ENCODE measurements at regions not wholly inside any gene's neighbourhood (a gene's known extent, or its start where the extent isn't known, plus 50 kb on each side); places are given as distances from the start of the nearest gene placed in this dataset.

GRCh38 chr13:33340631-33341030 lies 55.1 kb upstream of the STARD13 start:
- no peak overlapping the region for H3K27ac ChIP-seq (ENCODE audit: low read depth, low read length)
- no peaks in the 10 kb centered on the region for H3K36me3 ChIP-seq (ENCODE audit: insufficient read depth, low read length)
- no peaks in the 10 kb centered on the region for H3K9me3 ChIP-seq (ENCODE audit: low read depth, low read length)
- no peaks in the 10 kb centered on the region for H3K4me1 ChIP-seq (ENCODE audit: insufficient read depth, low read length)
- DNase-seq (ENCODE audit: insufficient read length, low spot score, missing footprints): peak; percentile 29
- H2AFZ ChIP-seq (ENCODE audit: low read length): no peak overlapping the region
- peaks cover 12% of the 10 kb centered on the region for H3K79me2 ChIP-seq (ENCODE audit: insufficient read depth, low read length)
- no peaks in the 10 kb centered on the region for H4K20me1 ChIP-seq (ENCODE audit: insufficient read depth, low read length)
- TF ChIP-seq, protein P1, sequence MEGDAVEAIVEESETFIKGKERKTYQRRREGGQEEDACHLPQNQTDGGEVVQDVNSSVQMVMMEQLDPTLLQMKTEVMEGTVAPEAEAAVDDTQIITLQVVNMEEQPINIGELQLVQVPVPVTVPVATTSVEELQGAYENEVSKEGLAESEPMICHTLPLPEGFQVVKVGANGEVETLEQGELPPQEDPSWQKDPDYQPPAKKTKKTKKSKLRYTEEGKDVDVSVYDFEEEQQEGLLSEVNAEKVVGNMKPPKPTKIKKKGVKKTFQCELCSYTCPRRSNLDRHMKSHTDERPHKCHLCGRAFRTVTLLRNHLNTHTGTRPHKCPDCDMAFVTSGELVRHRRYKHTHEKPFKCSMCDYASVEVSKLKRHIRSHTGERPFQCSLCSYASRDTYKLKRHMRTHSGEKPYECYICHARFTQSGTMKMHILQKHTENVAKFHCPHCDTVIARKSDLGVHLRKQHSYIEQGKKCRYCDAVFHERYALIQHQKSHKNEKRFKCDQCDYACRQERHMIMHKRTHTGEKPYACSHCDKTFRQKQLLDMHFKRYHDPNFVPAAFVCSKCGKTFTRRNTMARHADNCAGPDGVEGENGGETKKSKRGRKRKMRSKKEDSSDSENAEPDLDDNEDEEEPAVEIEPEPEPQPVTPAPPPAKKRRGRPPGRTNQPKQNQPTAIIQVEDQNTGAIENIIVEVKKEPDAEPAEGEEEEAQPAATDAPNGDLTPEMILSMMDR (IDR thresholded peaks at IDR 0.05; ENCODE audit: extremely low read depth, low read depth, low read length): no peak
- no peaks in the 10 kb centered on the region for H3K27me3 ChIP-seq (ENCODE audit: insufficient read depth, low read length)
- no peak overlapping the region for H3K4me3 ChIP-seq (ENCODE audit: insufficient read depth, low read length)
- H3K4me2 ChIP-seq (ENCODE audit: insufficient read depth, low read length): no peak overlapping the region

GRCh38 chr13:33341861-33342452 lies 56.4 kb upstream of the STARD13 start:
- Histone ChIP-seq H2AFZ (ENCODE audit: low read length) (no peak overlapping the region), H4K20me1 (ENCODE audit: insufficient read depth, low read length) (no peaks in the 10 kb centered on the region), H3K36me3 (ENCODE audit: insufficient read depth, low read length) (no peaks in the 10 kb centered on the region), H3K27ac (ENCODE audit: low read depth, low read length) (no peak overlapping the region), H3K4me1 (ENCODE audit: insufficient read depth, low read length) (no peaks in the 10 kb centered on the region), H3K4me3 (ENCODE audit: insufficient read depth, low read length) (no peak overlapping the region), H3K27me3 (ENCODE audit: insufficient read depth, low read length) (no peaks in the 10 kb centered on the region), H3K4me2 (ENCODE audit: insufficient read depth, low read length) (no peak overlapping the region), H3K9me3 (ENCODE audit: low read depth, low read length) (no peaks in the 10 kb centered on the region), H3K79me2 (ENCODE audit: insufficient read depth, low read length) (peaks cover 20% of the 10 kb centered on the region)
- peak; percentile 35 for DNase-seq (ENCODE audit: insufficient read length, low spot score, missing footprints)
- TF ChIP-seq, protein P1 (IDR thresholded peaks at IDR 0.05; ENCODE audit: extremely low read depth, low read depth, low read length): no peak

- Histone ChIP-seq H3K4me3 (ENCODE audit: insufficient read depth, low read length) (no peak overlapping the region), H3K27ac (ENCODE audit: low read depth, low read length) (no peak overlapping the region), H4K20me1 (ENCODE audit: insufficient read depth, low read length) (no peaks in the 10 kb centered on the region), H3K79me2 (ENCODE audit: insufficient read depth, low read length) (peaks cover 39% of the 10 kb centered on the region), H3K9me3 (ENCODE audit: low read depth, low read length) (no peaks in the 10 kb centered on the region), H3K36me3 (ENCODE audit: insufficient read depth, low read length) (no peaks in the 10 kb centered on the region), H3K4me2 (ENCODE audit: insufficient read depth, low read length) (no peak overlapping the region), H2AFZ (ENCODE audit: low read length) (no peak overlapping the region), H3K27me3 (ENCODE audit: insufficient read depth, low read length) (no peaks in the 10 kb centered on the region), H3K4me1 (ENCODE audit: insufficient read depth, low read length) (peaks cover 15% of the 10 kb centered on the region)
- no peak for DNase-seq (ENCODE audit: insufficient read length, low spot score, missing footprints)
- TF ChIP-seq, protein P1 (IDR thresholded peaks at IDR 0.05; ENCODE audit: extremely low read depth, low read depth, low read length): no peak
These were observed 60.3 kb upstream of the STARD13 start for GRCh38 chr13:33345842-33346241.

- H3K4me3 ChIP-seq (ENCODE audit: insufficient read depth, low read length): no peak overlapping the region
- H3K4me2 ChIP-seq (ENCODE audit: insufficient read depth, low read length): no peak overlapping the region
- no peaks in the 10 kb centered on the region for H3K27me3 ChIP-seq (ENCODE audit: insufficient read depth, low read length)
- DNase-seq (ENCODE audit: insufficient read length, low spot score, missing footprints): no peak
- H3K27ac ChIP-seq (ENCODE audit: low read depth, low read length): no peak overlapping the region
- no peaks in the 10 kb centered on the region for H3K36me3 ChIP-seq (ENCODE audit: insufficient read depth, low read length)
- H4K20me1 ChIP-seq (ENCODE audit: insufficient read depth, low read length): no peaks in the 10 kb centered on the region
- H3K4me1 ChIP-seq (ENCODE audit: insufficient read depth, low read length): peaks cover 18% of the 10 kb centered on the region
- peaks cover 38% of the 10 kb centered on the region for H3K79me2 ChIP-seq (ENCODE audit: insufficient read depth, low read length)
- no peak overlapping the region for H2AFZ ChIP-seq (ENCODE audit: low read length)
- TF ChIP-seq, protein P1 (IDR thresholded peaks at IDR 0.05; ENCODE audit: extremely low read depth, low read depth, low read length): no peak
- no peaks in the 10 kb centered on the region for H3K9me3 ChIP-seq (ENCODE audit: low read depth, low read length)
These were observed 62.3 kb upstream of the STARD13 start for GRCh38 chr13:33347861-33348260.

Data from osteoblast (primary cell).